ENCODE measurements at regions not wholly inside any gene's neighbourhood (a gene's known extent, or its start where the extent isn't known, plus 50 kb on each side); places are given as distances from the start of the nearest gene placed in this dataset.

GRCh38 chrX:30955687-30956086 lies 66.6 kb upstream of the TAB3 start:
- no peak for TF ChIP-seq CTCF (IDR thresholded peaks at IDR 0.05 in 2 of 3, conservative IDR thresholded peaks at IDR 0.05 in 1 of 3; ENCODE audit: borderline replicate concordance in 1 of 3, insufficient read depth in 1 of 3, low read depth in 2 of 3, low read length in 2 of 3)
- TF ChIP-seq ZNF274 (IDR thresholded peaks at IDR 0.05; ENCODE audit: low read depth, low read length), result no peak
- TF ChIP-seq POLR2AphosphoS5 (IDR thresholded peaks at IDR 0.05; ENCODE audit: low read depth, low read length), result no peak
- no peak for TF ChIP-seq RAD21 (IDR thresholded peaks at IDR 0.05; ENCODE audit: low read depth)

Data from HCT116 (cell line).